IPS-15b (cell line): ENCODE measurements at regions not wholly inside any gene's neighbourhood (a gene's known extent, or its start where the extent isn't known, plus 50 kb on each side); places are given as distances from the start of the nearest gene placed in this dataset.

Source experiments
- H3K27me3 ChIP-seq: one replicate; pipeline ENCODE4 v1.6.1; 2013; ENCODE audit warnings: low read length; ENCODE audit not compliant: control insufficient read depth, insufficient read depth
- H3K36me3 ChIP-seq: one replicate; pipeline ENCODE4 v1.6.1; 2013; ENCODE audit warnings: low read length; ENCODE audit not compliant: control insufficient read depth, insufficient read depth
- H3K4me1 ChIP-seq: one replicate; pipeline ENCODE4 v1.6.1; 2013; ENCODE audit warnings: mild to moderate bottlenecking, low read length; ENCODE audit not compliant: control insufficient read depth, insufficient read depth
- H3K4me3 ChIP-seq: one replicate; pipeline ENCODE4 v1.5.1; 2013; ENCODE audit warnings: low read depth, low read length
- H3K9ac ChIP-seq: one replicate; pipeline ENCODE4 v1.6.1; 2013; ENCODE audit warnings: low read depth, mild to moderate bottlenecking, low read length
- H3K9me3 ChIP-seq: one replicate; pipeline ENCODE4 v1.6.1; 2013; ENCODE audit warnings: mild to moderate bottlenecking, low read length; ENCODE audit not compliant: control insufficient read depth, insufficient read depth

- Histone ChIP-seq H3K4me1 (no peaks in the 10 kb centered on the region), H3K4me3 (no peak overlapping the region), H3K9me3 (no peaks in the 10 kb centered on the region), H3K9ac (no peak overlapping the region), H3K36me3 (no peaks in the 10 kb centered on the region), H3K27me3 (no peaks in the 10 kb centered on the region)
Measured at GRCh38 chr18:10230072-10230471, 224.4 kb upstream of the APCDD1 start.

- Histone ChIP-seq H3K4me1 (no peaks in the 10 kb centered on the region), H3K27me3 (no peaks in the 10 kb centered on the region), H3K9me3 (no peaks in the 10 kb centered on the region), H3K9ac (no peak overlapping the region), H3K36me3 (no peaks in the 10 kb centered on the region), H3K4me3 (no peak overlapping the region)
Measured at GRCh38 chr18:10231220-10231619, 223.2 kb upstream of the APCDD1 start.

GRCh38 chr18:10232062-10232461 is 222.4 kb upstream of the APCDD1 start:
- H3K27me3 ChIP-seq = no peaks in the 10 kb centered on the region
- H3K9me3 ChIP-seq = no peaks in the 10 kb centered on the region
- no peak overlapping the region for H3K9ac ChIP-seq
- no peak overlapping the region for H3K4me3 ChIP-seq
- no peaks in the 10 kb centered on the region for H3K36me3 ChIP-seq
- no peaks in the 10 kb centered on the region for H3K4me1 ChIP-seq

DNA sequence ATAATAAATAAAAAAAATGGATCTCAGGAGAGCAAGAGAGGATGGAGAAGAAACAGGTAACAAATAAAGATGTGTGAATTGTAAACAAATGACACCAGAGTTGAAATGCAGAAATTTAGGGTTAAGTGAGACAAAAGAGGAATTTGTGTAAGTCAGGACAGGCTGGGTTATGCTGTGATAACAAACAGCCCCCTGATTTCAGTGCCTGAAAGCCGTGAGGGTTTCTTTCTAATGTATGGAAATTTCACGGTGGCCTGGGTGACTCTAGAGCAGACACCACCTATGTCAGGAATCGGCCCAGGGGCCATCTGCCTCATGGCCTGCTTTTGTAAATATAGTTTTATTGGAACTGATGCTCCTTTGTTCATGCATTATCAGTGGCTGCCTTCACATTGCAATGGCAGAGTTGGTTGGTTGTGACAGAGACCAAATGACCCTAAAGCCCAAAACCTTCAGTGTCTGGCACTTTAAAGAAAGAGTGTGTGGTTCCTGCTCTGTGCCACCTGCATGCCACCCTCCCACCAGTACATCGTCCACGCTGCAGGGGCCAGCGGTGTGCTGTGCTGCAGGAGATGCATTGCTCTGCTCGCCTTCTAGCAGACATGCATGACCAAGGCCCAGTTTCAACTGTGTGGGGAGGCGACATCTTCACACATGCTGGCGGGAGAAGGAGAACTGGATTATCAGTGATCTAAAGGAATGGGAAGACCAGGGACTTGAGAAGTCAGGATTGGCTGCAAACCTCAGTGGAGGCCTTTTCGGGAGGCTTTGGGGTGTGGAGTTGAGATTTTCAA is 221.2 kb upstream of the APCDD1 start:
- Histone ChIP-seq H3K4me1 (no peaks in the 10 kb centered on the region), H3K36me3 (no peaks in the 10 kb centered on the region), H3K9me3 (no peaks in the 10 kb centered on the region), H3K9ac (no peak overlapping the region), H3K27me3 (no peaks in the 10 kb centered on the region), H3K4me3 (no peak overlapping the region)

GRCh38 chr18:10234281-10234680 is 220.2 kb upstream of the APCDD1 start:
- Histone ChIP-seq H3K4me3 (no peak overlapping the region), H3K27me3 (no peaks in the 10 kb centered on the region), H3K36me3 (no peaks in the 10 kb centered on the region), H3K9me3 (no peaks in the 10 kb centered on the region), H3K4me1 (no peaks in the 10 kb centered on the region), H3K9ac (no peak overlapping the region)

- H3K9ac ChIP-seq = no peak overlapping the region
- no peak overlapping the region for H3K4me3 ChIP-seq
- no peaks in the 10 kb centered on the region for H3K36me3 ChIP-seq
- no peaks in the 10 kb centered on the region for H3K4me1 ChIP-seq
- H3K9me3 ChIP-seq = no peaks in the 10 kb centered on the region
- H3K27me3 ChIP-seq = no peaks in the 10 kb centered on the region
Measured at GRCh38 chr18:10234912-10235660, 219.3 kb upstream of the APCDD1 start.

- no peak overlapping the region for H3K9ac ChIP-seq
- no peaks in the 10 kb centered on the region for H3K9me3 ChIP-seq
- H3K4me3 ChIP-seq = no peak overlapping the region
- no peaks in the 10 kb centered on the region for H3K27me3 ChIP-seq
- H3K4me1 ChIP-seq = no peaks in the 10 kb centered on the region
- H3K36me3 ChIP-seq = no peaks in the 10 kb centered on the region
Measured at GRCh38 chr18:10235661-10235952, 218.8 kb upstream of the APCDD1 start.

DNA sequence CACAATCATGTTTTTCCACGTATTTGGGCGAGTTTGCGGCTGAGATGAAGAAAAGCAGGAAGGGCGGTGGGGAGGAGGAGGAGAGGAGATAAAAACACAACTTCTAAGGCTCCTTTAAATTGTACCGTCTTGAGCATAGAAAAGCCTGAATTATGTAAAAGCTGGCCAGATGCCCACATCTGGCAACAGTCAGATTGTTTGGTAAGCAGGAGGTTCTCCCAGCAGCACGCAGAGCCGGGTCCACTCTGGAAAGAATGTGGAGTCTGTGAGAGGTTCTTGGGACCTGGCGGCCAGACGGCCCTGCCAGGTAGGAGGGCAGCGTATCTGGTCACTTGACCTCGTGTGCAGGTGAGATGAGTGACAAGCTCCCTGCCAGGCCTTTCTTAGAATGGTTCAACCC is 215.3 kb upstream of the APCDD1 start:
- no peaks in the 10 kb centered on the region for H3K9me3 ChIP-seq
- H3K9ac ChIP-seq = no peak overlapping the region
- no peaks in the 10 kb centered on the region for H3K27me3 ChIP-seq

GRCh38 chr18:10239991-10240634 is 214.3 kb upstream of the APCDD1 start:
- Histone ChIP-seq H3K9me3 (no peaks in the 10 kb centered on the region), H3K27me3 (no peaks in the 10 kb centered on the region), H3K9ac (no peak overlapping the region), H3K4me3 (no peak overlapping the region), H3K36me3 (no peaks in the 10 kb centered on the region), H3K4me1 (no peaks in the 10 kb centered on the region)

More for the DNA sequence above, 215.3 kb upstream of the APCDD1 start:
- H3K4me1 ChIP-seq = no peaks in the 10 kb centered on the region
- H3K4me3 ChIP-seq = no peak overlapping the region
- H3K36me3 ChIP-seq = no peaks in the 10 kb centered on the region

GRCh38 chr18:10240973-10241372 is 213.5 kb upstream of the APCDD1 start:
- Histone ChIP-seq H3K9ac (no peak overlapping the region), H3K4me3 (no peak overlapping the region)

GRCh38 chr18:10241579-10241978 is 212.9 kb upstream of the APCDD1 start:
- Histone ChIP-seq H3K4me3 (no peak overlapping the region), H3K36me3 (no peaks in the 10 kb centered on the region), H3K27me3 (no peaks in the 10 kb centered on the region), H3K9ac (no peak overlapping the region), H3K4me1 (no peaks in the 10 kb centered on the region), H3K9me3 (no peaks in the 10 kb centered on the region)

More at GRCh38 chr18:10240973-10241372, 213.5 kb upstream of the APCDD1 start:
- no peaks in the 10 kb centered on the region for H3K9me3 ChIP-seq
- H3K36me3 ChIP-seq = no peaks in the 10 kb centered on the region
- H3K4me1 ChIP-seq = no peaks in the 10 kb centered on the region
- no peaks in the 10 kb centered on the region for H3K27me3 ChIP-seq
